Liver (tissue), 8 donors: ENCODE measurements at regions not wholly inside any gene's neighbourhood (a gene's known extent, or its start where the extent isn't known, plus 50 kb on each side); places are given as distances from the start of the nearest gene placed in this dataset.

ENCODE experiments used
- DNase-seq: peaks from one replicate; pipeline ENCODE4 v3.0.0-alpha.2; 2017; ENCODE audit warnings: low spot score
- H3K27ac ChIP-seq, 2 donors: one replicate each; pipeline ENCODE4 v1.7.0; 2013; ENCODE audit warnings: inconsistent platforms in 2 of 2, low read length in 2 of 2, control low read depth in 1 of 2, low read depth in 1 of 2, mild to moderate bottlenecking in 1 of 2
- H3K27me3 ChIP-seq, 4 donors: one replicate each; pipeline versions ENCODE4 v1.6.1 to v1.7.0; 2013; ENCODE audit warnings: low read length in 3 of 4, inconsistent platforms in 1 of 4, mild to moderate bottlenecking in 1 of 4, moderate library complexity in 1 of 4; ENCODE audit not compliant: control insufficient read depth in 4 of 4, insufficient read depth in 4 of 4
- H3K36me3 ChIP-seq, 4 donors: one replicate each; pipeline versions ENCODE4 v1.6.1 to v1.7.0; 2013; ENCODE audit warnings: low read length in 3 of 4, mild to moderate bottlenecking in 3 of 4, low read depth in 1 of 4, moderate library complexity in 1 of 4; ENCODE audit not compliant: control insufficient read depth in 4 of 4, insufficient read depth in 3 of 4
- H3K4me1 ChIP-seq, 4 donors: one replicate each; pipeline versions ENCODE4 v1.6.1 to v1.7.0; 2013; ENCODE audit warnings: low read length in 3 of 4, mild to moderate bottlenecking in 3 of 4, moderate library complexity in 1 of 4; ENCODE audit not compliant: control insufficient read depth in 4 of 4, insufficient read depth in 4 of 4
- H3K4me3 ChIP-seq, 3 donors: one replicate each; pipeline versions ENCODE4 v1.6.1 to v1.7.0; 2013; ENCODE audit warnings: low read length in 3 of 3, control low read depth in 1 of 3, low read depth in 1 of 3, mild to moderate bottlenecking in 1 of 3
- H3K9ac ChIP-seq, 2 donors: one replicate each; pipeline ENCODE4 v1.7.0; 2013; ENCODE audit warnings: low read length in 2 of 2, mild to moderate bottlenecking in 2 of 2, moderate library complexity in 2 of 2, control low read depth in 1 of 2, low read depth in 1 of 2
- H3K9me3 ChIP-seq, 4 donors: one replicate each; pipeline versions ENCODE4 v1.6.1 to v1.7.0; 2013; ENCODE audit warnings: low read length in 3 of 4; ENCODE audit not compliant: control insufficient read depth in 4 of 4
- ATF3 ChIP-seq: IDR thresholded peaks from 2 replicates; pipeline ENCODE4 v1.6.1; 2016; ENCODE audit warnings: antibody characterized with exemption
- CTCF ChIP-seq: fragments of 150-350 bp; IDR thresholded peaks from 2 replicates; pipeline ENCODE4 v1.5.1; 2017; ENCODE audit warnings: improper control_type of control experiment, low read depth, low read length; ENCODE audit not compliant: missing input control
- EGR1 ChIP-seq, 2 donors: IDR thresholded peaks; 2 replicates each; pipeline ENCODE4 v1.6.1; 2016 to 2018; ENCODE audit warnings: antibody characterized with exemption in 2 of 2, low read depth in 2 of 2
- FOXA1 ChIP-seq: IDR thresholded peaks from 2 replicates; pipeline ENCODE4 v1.6.1; 2016; ENCODE audit warnings: antibody characterized with exemption
- FOXA2 ChIP-seq: IDR thresholded peaks from 2 replicates; pipeline ENCODE4 v1.6.1; 2016; ENCODE audit warnings: antibody characterized with exemption
- GABPA ChIP-seq, 2 donors: IDR thresholded peaks in 1 of 2; conservative IDR thresholded peaks in 1 of 2; 2 replicates each; pipeline ENCODE4 v1.6.1; 2016; ENCODE audit warnings: antibody characterized with exemption in 2 of 2, mild to moderate bottlenecking in 1 of 2, moderate library complexity in 1 of 2
- HNF4A ChIP-seq, 2 donors: conservative IDR thresholded peaks; 2 replicates each; pipeline ENCODE4 v1.6.1; 2016; ENCODE audit warnings: antibody characterized with exemption in 2 of 2, mild to moderate bottlenecking in 2 of 2
- HNF4G ChIP-seq: IDR thresholded peaks from 2 replicates; pipeline ENCODE4 v1.6.1; 2016; ENCODE audit warnings: antibody characterized with exemption
- JUND ChIP-seq, 2 donors: IDR thresholded peaks; 2 replicates each; pipeline ENCODE4 v1.6.1; 2016; ENCODE audit warnings: antibody characterized with exemption in 2 of 2
- MAX ChIP-seq: IDR thresholded peaks from 2 replicates; pipeline ENCODE4 v1.6.1; 2016; ENCODE audit warnings: antibody characterized with exemption
- NR2F2 ChIP-seq: IDR thresholded peaks from 2 replicates; pipeline ENCODE4 v1.6.1; 2016; ENCODE audit warnings: antibody characterized with exemption
- RAD21 ChIP-seq, 2 donors: IDR thresholded peaks; 2 replicates each; pipeline ENCODE4 v1.6.1; 2016; ENCODE audit warnings: antibody characterized with exemption in 2 of 2, mild to moderate bottlenecking in 2 of 2
- REST ChIP-seq: IDR thresholded peaks from 2 replicates; pipeline ENCODE4 v1.6.1; 2016; ENCODE audit warnings: antibody characterized with exemption, mild to moderate bottlenecking
- RXRA ChIP-seq, 2 donors: IDR thresholded peaks; 2 replicates each; pipeline ENCODE4 v1.6.1; 2017 to 2018; ENCODE audit warnings: antibody characterized with exemption in 2 of 2, mild to moderate bottlenecking in 1 of 2
- SP1 ChIP-seq: IDR thresholded peaks from 2 replicates; pipeline ENCODE4 v1.6.1; 2018; ENCODE audit warnings: antibody characterized with exemption, mild to moderate bottlenecking
- TAF1 ChIP-seq: conservative IDR thresholded peaks from 2 replicates; pipeline ENCODE4 v1.6.1; 2016; ENCODE audit warnings: antibody characterized with exemption, mild to moderate bottlenecking
- YY1 ChIP-seq: IDR thresholded peaks from 2 replicates; pipeline ENCODE4 v1.6.1; 2016; ENCODE audit warnings: antibody characterized with exemption, mild to moderate bottlenecking
- ZBTB33 ChIP-seq: IDR thresholded peaks from 2 replicates; pipeline ENCODE4 v1.6.1; 2016; ENCODE audit warnings: antibody characterized with exemption
- WGBS: extraction: QIAGEN DNeasy Blood & Tissue Kit; methylation state at CpG from one replicate; pipeline ENCODE4 v1.1.7; 2013; 5-methylcytosine and 5-hydroxymethylcytosine counted together
- donor health status: healthy.
- donor health status: healthy.
- donor health status: healthy.
- donor health status: healthy.
- donor health status: healthy.

- 89% methylated on average over 2 of the region's 2 CpGs for WGBS
- DNase-seq, result no peak
- Histone ChIP-seq H3K9me3 (no peaks in the 10 kb centered on the region), H3K36me3 (no peaks in the 10 kb centered on the region), H3K4me3 (no peak overlapping the region), H3K4me1 (peaks cover 0 to 6% (median 3%) of the 10 kb centered on the region in 4 donors), H3K9ac (no peak overlapping the region), H3K27ac (no peak overlapping the region), H3K27me3 (no peaks in the 10 kb centered on the region)
- TF ChIP-seq YY1, result no peak
- TF ChIP-seq REST, result no peak
- TF ChIP-seq ATF3, result no peak
- TF ChIP-seq TAF1, result no peak
- no peak for TF ChIP-seq FOXA1
- no peak for TF ChIP-seq EGR1 (IDR thresholded peaks at IDR 0.05; ENCODE audit: low read depth in 2 of 2)
- TF ChIP-seq RXRA (IDR thresholded peaks at IDR 0.05), result no peak
Observed at GRCh38 chr1:82724246-82724645, 923.5 kb downstream of the ADGRL2 start.

- H3K9me3 ChIP-seq, result no peaks in the 10 kb centered on the region
- H3K27me3 ChIP-seq, result no peaks in the 10 kb centered on the region
- no peak overlapping the region for H3K9ac ChIP-seq
- 64% methylated on average over 3 of the region's 3 CpGs for WGBS
- TF ChIP-seq ATF3 (no peak), RXRA (IDR thresholded peaks at IDR 0.05) (peak in 1 of 2 donors; percentile 59), GABPA (IDR thresholded peaks at IDR 0.05 in 1 of 2, conservative IDR thresholded peaks at IDR 0.05 in 1 of 2) (no peak), HNF4G (no peak), REST (peak; percentile 40), ZBTB33 (no peak), EGR1 (IDR thresholded peaks at IDR 0.05; ENCODE audit: low read depth in 2 of 2) (no peak), JUND (IDR thresholded peaks at IDR 0.05) (peak in 1 of 2 donors; percentile 60), HNF4A (conservative IDR thresholded peaks at IDR 0.05) (peak in 1 of 2 donors; percentile 59), FOXA1 (no peak), TAF1 (no peak), MAX (peak; percentile 32), FOXA2 (no peak), YY1 (peak; percentile 90), SP1 (no peak), NR2F2 (no peak), RAD21 (IDR thresholded peaks at IDR 0.05) (peak in 1 of 2 donors; percentile 29), CTCF (no peak)
- H3K36me3 ChIP-seq, result no peaks in the 10 kb centered on the region
- no peak overlapping the region for H3K4me3 ChIP-seq
- peaks cover 0 to 9% (median 2%) of the 10 kb centered on the region in 4 donors for H3K4me1 ChIP-seq
- no peak for DNase-seq
- no peak overlapping the region for H3K27ac ChIP-seq
Observed at GRCh38 chr1:82722608-82723007, 921.9 kb downstream of the ADGRL2 start.
